ENCODE measurements at regions not wholly inside any gene's neighbourhood (a gene's known extent, or its start where the extent isn't known, plus 50 kb on each side); places are given as distances from the start of the nearest gene placed in this dataset.
"Not testable (repeated sequence)": the region's sequence is repeated elsewhere in the genome, so short reads cannot be mapped to it uniquely, and the experiment has no call there.

DNA sequence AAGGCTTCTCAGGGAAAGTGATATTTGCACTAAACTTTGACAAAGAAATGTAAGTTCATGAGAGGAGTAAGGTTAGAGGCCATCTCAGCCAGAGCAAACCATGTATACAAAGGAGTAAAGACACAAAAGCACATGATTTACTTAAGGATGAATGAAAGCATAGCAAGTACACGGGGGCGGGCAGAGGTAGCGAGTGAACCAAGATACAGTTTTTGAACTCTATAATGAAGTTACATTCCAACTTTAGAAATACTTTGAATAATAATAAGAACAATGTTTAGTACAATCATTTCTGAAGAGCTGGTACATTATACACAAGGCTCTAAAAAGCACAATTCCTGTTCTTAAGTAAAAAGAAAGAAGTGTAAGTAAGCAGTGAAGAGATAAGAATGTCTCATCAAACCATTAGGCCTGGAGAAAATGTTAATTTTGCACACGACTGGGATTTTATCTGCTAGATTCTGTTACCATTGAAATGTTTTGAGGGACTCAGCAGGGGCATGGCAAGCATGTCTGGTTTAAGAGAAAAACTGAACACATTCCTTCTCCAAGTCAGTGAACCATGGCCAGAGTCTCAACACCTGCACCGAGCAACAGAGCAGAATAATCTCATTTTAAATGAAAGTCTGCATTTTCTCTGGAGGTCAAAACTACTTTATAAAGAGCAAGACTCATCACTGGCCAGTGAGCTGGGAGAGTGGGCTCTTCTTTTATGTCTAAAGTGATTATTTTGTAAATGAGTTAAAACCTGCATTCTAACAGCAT, 147.6 kb upstream of the TRPM3 start:
- DNase-seq, result no peak

DNA sequence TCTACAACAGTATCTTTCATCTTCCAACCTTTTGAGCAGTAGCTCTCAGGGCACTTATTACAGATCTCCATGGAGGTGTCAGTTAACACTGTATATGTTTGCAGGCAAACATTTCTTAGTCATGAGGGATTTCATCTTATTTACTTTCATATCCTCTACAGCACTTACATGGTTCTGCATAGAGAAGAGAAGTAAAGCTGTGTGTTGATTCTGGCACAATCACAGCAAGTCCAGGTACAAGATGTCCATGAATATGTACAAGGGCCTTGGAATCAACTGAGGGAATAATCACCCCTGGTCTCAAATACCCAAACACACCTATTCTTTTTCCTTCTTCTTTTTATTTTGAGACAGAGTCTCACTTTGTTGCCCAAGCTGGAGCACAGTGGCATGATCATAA, 142.0 kb upstream of the TRPM3 start:
- no peak for DNase-seq

GRCh38 chr9:71260419-71260818, 139.0 kb upstream of the TRPM3 start:
- DNase-seq, result not testable (repeated sequence)

DNA sequence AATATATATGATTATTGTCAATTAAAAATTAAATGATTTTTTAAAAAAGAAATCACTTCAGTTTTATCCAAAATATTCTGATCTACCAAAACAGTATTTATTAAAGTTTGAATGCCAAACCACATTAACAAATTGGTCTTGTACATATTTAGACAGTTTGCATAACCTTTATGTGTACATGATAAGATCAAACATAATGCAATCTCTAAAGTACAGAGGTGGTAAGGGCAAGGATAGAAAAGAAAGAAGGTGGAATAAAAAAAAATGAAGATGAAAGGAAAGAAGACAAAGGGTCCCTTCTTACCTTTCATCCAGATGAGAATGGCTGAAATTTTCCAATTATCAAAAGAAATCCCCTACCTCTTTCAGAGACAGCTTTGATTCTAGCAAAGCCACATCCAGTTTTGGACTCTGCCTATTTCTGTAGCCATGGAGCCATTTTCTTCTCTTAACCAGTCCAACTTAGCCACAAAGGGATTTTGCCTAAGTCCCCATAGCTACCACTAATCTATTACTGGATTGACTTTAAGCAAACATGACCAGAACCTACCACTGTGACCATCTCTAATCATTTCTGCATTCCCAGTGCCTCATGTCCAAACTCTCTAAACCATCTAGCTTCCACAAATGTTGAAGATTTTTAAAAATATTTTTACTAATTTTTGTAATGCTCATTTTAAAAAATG, 133.3 kb upstream of the TRPM3 start:
- no peak for DNase-seq

- DNase-seq, result no peak
These were observed 131.6 kb upstream of the TRPM3 start for GRCh38 chr9:71253011-71253410.

- no peak for DNase-seq
These were observed 129.2 kb upstream of the TRPM3 start for GRCh38 chr9:71250581-71250980.

DNA sequence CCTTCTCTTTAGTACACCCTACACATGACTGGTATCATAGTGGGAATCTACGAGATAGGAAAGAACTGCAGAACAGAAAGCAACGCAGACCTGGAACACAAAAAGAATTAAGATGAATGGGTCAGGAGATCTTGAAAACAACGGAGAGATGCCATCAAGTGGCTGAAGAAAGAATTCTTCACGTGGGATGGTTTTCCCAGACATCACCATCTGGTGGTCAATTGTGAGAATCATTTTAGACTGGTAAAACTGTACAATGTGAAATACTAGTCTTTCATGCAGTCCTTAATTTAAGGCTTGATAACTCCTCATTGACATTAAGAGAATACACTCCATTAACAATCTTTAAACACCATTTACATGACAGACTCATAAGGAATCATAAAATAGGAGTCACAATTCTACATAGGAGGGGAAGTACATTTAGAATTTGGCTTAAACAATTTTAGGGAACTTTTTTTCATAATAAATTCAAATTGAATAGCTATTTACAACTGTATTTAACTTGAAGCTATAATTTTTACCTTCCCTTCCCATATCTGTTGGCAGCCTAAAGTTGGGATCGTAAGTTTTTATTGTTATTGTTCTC, 128.4 kb upstream of the TRPM3 start:
- DNase-seq, result peak in 1 of 2 experiments; percentile 18

- no peak for DNase-seq
These were observed 124.2 kb upstream of the TRPM3 start for GRCh38 chr9:71245651-71246050.

DNA sequence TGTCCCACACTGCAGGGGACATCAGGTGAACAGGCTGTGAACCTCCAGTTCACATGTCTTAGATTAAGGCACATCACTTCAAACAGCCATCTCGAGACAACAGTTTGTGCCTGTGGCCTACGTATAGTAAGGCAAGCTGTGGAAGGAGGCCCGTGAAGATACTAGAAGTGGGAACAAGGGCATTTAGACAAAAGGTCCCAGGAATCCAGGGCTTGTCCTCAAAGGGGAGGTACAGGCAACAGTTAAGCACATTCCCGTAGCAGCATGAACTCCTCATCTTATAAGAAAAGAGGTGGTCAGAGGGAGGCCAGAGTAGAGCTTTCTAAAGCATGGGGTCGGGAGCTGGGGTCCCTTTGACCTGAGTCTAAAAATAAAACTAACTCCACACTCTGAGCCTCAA, 122.5 kb upstream of the TRPM3 start:
- DNase-seq, result no peak

- DNase-seq, result no peak
These were observed 120.7 kb upstream of the TRPM3 start for GRCh38 chr9:71242081-71242480.

DNA sequence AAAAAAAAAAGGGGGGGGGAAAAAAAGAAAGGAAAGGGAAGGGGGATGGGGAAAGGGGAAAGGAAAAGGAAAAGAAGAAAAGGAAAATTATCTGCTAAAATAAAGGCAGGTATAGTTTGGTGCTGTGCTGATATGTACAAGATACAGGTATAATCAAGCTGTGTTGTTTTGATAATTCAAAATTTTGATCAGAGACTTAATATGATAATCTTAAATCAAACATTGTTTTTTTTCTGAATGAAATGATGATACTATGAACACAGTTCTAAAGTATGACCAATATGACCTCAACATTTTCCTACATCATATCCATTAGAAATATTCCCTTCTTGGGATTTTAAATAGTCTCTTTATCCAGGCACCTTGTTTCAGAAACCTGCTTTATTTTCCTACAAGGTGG, 115.6 kb upstream of the TRPM3 start:
- DNase-seq, result no peak

DNA sequence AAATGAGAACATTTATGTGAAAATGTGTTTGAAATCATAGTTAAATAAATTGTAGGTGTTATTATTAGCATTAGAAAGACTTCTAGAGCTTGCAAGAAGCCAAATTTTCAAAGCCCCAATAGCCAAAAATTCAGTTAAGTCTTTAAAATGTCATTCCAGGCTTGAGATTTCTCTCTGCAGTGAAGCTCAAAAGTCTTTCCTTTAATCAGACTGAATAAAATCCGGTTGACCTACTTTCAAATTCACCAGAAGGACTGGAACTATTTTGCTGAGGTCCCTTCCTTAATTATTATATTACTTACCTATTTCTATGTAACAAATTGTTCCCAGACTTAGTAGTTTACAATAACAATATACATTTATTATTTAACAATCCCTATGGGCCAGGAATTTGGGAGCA, 112.2 kb upstream of the TRPM3 start:
- no peak for DNase-seq

- DNase-seq, result no peak
These were observed 102.6 kb upstream of the TRPM3 start for GRCh38 chr9:71223953-71224538.

GRCh38 chr9:71218774-71219173, 97.4 kb upstream of the TRPM3 start:
- DNase-seq, result no peak

DNA sequence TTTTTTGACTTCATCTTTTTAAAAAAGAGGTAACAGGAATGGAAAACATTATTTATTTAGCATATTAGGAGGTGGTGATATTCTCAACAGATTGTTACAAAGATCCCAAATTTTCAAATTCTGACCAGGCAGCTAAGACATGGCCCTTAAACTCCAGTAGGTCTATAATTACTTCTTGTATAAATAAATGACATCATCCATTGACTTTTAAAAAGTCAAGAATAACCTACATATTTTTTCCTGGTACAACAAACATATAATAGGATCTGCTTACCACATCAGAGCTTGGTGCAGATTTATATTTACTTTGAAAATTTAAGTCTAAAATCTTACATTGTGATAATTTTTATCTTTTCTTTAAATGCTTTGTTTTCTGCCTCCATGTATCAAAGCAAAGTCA, 92.2 kb upstream of the TRPM3 start:
- DNase-seq, result no peak

DNA sequence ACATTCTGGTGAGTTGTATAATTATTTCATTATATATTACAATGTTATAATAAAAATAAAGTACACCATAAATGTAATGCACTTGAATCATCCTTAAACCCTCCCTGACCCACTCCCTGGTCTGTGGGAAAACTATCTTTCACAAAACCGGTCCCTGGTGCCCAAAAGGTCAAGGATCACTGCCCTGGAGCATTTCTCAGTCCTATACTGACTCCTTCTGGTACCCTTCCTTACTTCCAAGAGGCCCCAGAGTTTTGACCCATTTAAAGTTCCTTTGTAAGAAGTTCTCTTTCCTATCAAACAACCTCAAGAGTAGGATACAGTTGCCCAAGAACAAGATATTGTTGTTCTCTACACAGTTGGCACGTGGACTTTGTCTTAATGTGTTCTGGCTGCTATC, 88.9 kb upstream of the TRPM3 start:
- no peak for DNase-seq

- no peak for DNase-seq
These were observed 88.5 kb upstream of the TRPM3 start for GRCh38 chr9:71209890-71210289.

- no peak for DNase-seq
These were observed 81.5 kb upstream of the TRPM3 start for GRCh38 chr9:71202931-71203330.

DNA sequence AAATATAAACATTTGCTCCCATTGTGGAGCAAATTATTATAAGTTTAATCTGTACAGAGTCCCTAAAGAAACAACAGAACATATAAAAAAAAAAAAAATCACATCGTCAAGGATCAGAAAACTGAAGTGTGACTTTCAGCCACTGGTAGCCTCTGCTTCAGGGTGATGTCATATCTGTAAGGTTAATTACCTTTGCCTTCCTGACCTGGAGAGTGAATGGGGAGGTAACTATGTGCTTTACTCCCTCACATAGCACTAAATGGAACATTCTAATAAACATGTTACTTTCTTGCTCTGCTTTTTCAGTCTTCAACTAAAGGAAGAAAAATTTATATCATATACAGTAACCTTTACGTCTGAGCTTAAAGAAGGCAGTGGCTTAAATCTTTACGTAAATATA, 70.3 kb upstream of the TRPM3 start:
- no peak for DNase-seq

GRCh38 chr9:71183251-71183650, 61.8 kb upstream of the TRPM3 start:
- DNase-seq, result no peak

DNA sequence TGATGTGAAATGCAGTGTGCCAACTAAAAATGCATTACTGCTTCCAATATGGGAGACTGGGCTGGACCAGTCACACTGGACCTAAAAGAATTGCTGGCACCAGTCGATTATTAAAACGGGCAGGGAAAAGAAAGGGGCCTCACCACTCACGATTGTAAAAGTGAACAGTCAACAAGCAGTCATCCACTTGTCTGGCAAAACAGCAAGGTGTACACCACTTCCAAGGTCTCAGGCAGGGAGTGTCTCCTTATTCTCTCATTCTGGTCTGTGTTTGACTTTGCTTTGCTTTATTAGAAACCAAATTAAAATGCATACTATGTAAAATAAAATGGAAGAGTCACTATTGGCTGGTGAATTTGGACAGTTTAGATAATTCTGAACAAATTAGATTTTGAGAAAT, 57.8 kb upstream of the TRPM3 start:
- DNase-seq, result no peak

DNA sequence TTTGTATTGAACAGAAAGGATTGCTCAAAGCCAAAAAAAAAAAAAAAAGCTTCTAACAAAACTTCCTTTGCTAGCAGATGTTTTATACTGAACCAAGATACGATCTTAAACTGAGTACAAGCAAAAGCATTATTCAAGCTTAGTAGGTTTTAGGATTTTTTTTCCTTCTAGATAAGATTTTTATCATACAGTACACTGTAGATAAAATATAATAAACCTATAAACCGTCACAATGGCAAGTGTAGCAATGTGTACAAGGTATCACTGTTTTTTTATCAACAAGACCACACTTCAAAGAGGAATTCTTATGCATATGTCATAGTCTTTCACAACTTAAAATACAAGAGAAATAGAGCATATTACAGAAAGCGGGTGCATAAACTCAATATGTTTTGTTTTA, 56.5 kb upstream of the TRPM3 start:
- DNase-seq, result no peak

- DNase-seq, result no peak
These were observed 50.1 kb upstream of the TRPM3 start for GRCh38 chr9:71171517-71171916.
